ENCODE measurements at regions not wholly inside any gene's neighbourhood (a gene's known extent, or its start where the extent isn't known, plus 50 kb on each side); places are given as distances from the start of the nearest gene placed in this dataset.

GRCh38 chr21:40990366-40990765 is 143.4 kb upstream of the DSCAM start:
- no peak for DNase-seq

- DNase-seq = no peak
These were observed 150.9 kb upstream of the DSCAM start for GRCh38 chr21:40997831-40998230.

- DNase-seq = no peak
These were observed 153.9 kb upstream of the DSCAM start for GRCh38 chr21:41000838-41001237.

GRCh38 chr21:41006636-41007035 is 159.7 kb upstream of the DSCAM start:
- DNase-seq = no peak

GRCh38 chr21:41008351-41008750 is 159.6 kb upstream of the BACE2 start:
- no peak for DNase-seq

GRCh38 chr21:41008974-41009373 is 159.0 kb upstream of the BACE2 start:
- DNase-seq = no peak

- no peak for DNase-seq
These were observed 158.4 kb upstream of the BACE2 start for GRCh38 chr21:41009398-41010100.

- DNase-seq = no peak
These were observed 157.9 kb upstream of the BACE2 start for GRCh38 chr21:41010101-41010435.

GRCh38 chr21:41011098-41011731 is 156.7 kb upstream of the BACE2 start:
- DNase-seq = no peak

GRCh38 chr21:41011951-41012366 is 156.0 kb upstream of the BACE2 start:
- DNase-seq = no peak

GRCh38 chr21:41012425-41012824 is 155.5 kb upstream of the BACE2 start:
- no peak for DNase-seq

- DNase-seq = no peak
These were observed 151.5 kb upstream of the BACE2 start for GRCh38 chr21:41016472-41016871.

- no peak for DNase-seq
These were observed 149.5 kb upstream of the BACE2 start for GRCh38 chr21:41018431-41018830.

GRCh38 chr21:41023936-41024335 is 144.0 kb upstream of the BACE2 start:
- DNase-seq = no peak

GRCh38 chr21:41024341-41024740 is 143.6 kb upstream of the BACE2 start:
- DNase-seq = no peak

- DNase-seq = no peak
These were observed 143.2 kb upstream of the BACE2 start for GRCh38 chr21:41024746-41025254.

- no peak for DNase-seq
These were observed 138.4 kb upstream of the BACE2 start for GRCh38 chr21:41029571-41029970.

- DNase-seq = no peak
These were observed 136.2 kb upstream of the BACE2 start for GRCh38 chr21:41031701-41032220.

GRCh38 chr21:41032541-41032940 is 135.4 kb upstream of the BACE2 start:
- DNase-seq = no peak

- DNase-seq = no peak
These were observed 130.7 kb upstream of the BACE2 start for GRCh38 chr21:41037212-41037611.

GRCh38 chr21:41037936-41038335 is 130.0 kb upstream of the BACE2 start:
- DNase-seq = no peak

- DNase-seq = no peak
These were observed 124.9 kb upstream of the BACE2 start for GRCh38 chr21:41043014-41043413.

GRCh38 chr21:41045534-41046268 is 122.3 kb upstream of the BACE2 start:
- DNase-seq = no peak

- DNase-seq = no peak
These were observed 119.8 kb upstream of the BACE2 start for GRCh38 chr21:41048145-41048544.

All from 8988T (cell line).